GM23248 (cell line): ENCODE measurements at regions not wholly inside any gene's neighbourhood (a gene's known extent, or its start where the extent isn't known, plus 50 kb on each side); places are given as distances from the start of the nearest gene placed in this dataset.
"Not testable (repeated sequence)": the region's sequence is repeated elsewhere in the genome, so short reads cannot be mapped to it uniquely, and the experiment has no call there.

Experiments
- EZH2 ChIP-seq: fragments of 200-600 bp; sonication (generic); IDR thresholded peaks from 2 replicates; pipeline ENCODE4 v1.6.1; 2018; ENCODE audit warnings: antibody characterized with exemption, mild to moderate bottlenecking; ENCODE audit not compliant: insufficient read depth, poor library complexity, severe bottlenecking
- EZH2phosphoT487 ChIP-seq: fragments of 200-600 bp; sonication (generic); IDR thresholded peaks from 2 replicates; pipeline ENCODE4 v1.6.1; 2018; ENCODE audit warnings: antibody characterized with exemption, moderate library complexity, mild to moderate bottlenecking, low read depth; ENCODE audit not compliant: insufficient read depth

GRCh38 chrY:18992684-18993083, 219.1 kb upstream of the HSFY2 start:
- TF ChIP-seq EZH2, EZH2phosphoT487: not testable (repeated sequence)
